IMR-90 (cell line): ENCODE measurements at regions not wholly inside any gene's neighbourhood (a gene's known extent, or its start where the extent isn't known, plus 50 kb on each side); places are given as distances from the start of the nearest gene placed in this dataset.

Source experiments
- ATAC-seq: fragments of 200-7000 bp; cut with Tn5 transposase; 2 replicates; pipeline ENCODE4 v1.9.1; 2020; ENCODE audit warnings: low read depth, mild to moderate bottlenecking, moderate library complexity
- BruUV-seq: library from RNA; stranded (reverse); fragments of 400-500 nt; replicated peaks from 2 replicates; lab custom pipeline; 2021; lab: Mats Ljungman, UMichigan
- CTCF ChIA-PET: fragments of 300-600 bp; formaldehyde crosslinking; extraction: SDS; loops from one replicate; lab custom pipeline; 2021; ENCODE audit warnings: antibody characterized with exemption; lab: Yijun Ruan, JAX
- POLR2A ChIA-PET: fragments of 300-600 bp; sonication (Branson Sonifier 250); formaldehyde crosslinking; loops from one replicate; lab custom pipeline; 2022; ENCODE audit warnings: antibody characterized with exemption; ENCODE audit not compliant: unreplicated experiment; lab: Charles Lee
- DNase-seq: peaks from one replicate; pipeline ENCODE4 v3.0.0; 2013
- H2AFZ ChIP-seq: replicated peaks from 2 replicates; pipeline ENCODE3; 2013; ENCODE audit warnings: low read length, mild to moderate bottlenecking; ENCODE audit not compliant: poor library complexity
- H2AK5ac ChIP-seq: 2 replicates; pipeline ENCODE4 v1.6.1; 2013; ENCODE audit warnings: low read depth, low read length, inconsistent platforms
- H2AK9ac ChIP-seq: replicated peaks from 2 replicates; pipeline ENCODE3; 2013; ENCODE audit warnings: mild to moderate bottlenecking, low read depth, low read length, moderate library complexity; ENCODE audit not compliant: poor library complexity
- H2BK120ac ChIP-seq: 2 replicates; pipeline ENCODE4 v1.6.1; 2013; ENCODE audit warnings: low read depth, low read length, inconsistent platforms
- H2BK15ac ChIP-seq: 3 replicates; pipeline ENCODE4 v1.6.1; 2013; ENCODE audit warnings: low read depth, low read length, inconsistent platforms
- H2BK20ac ChIP-seq: 2 replicates; pipeline ENCODE4 v1.6.1; 2013; ENCODE audit warnings: low read depth, mild to moderate bottlenecking, inconsistent platforms, low read length, moderate library complexity
- H2BK5ac ChIP-seq: 2 replicates; pipeline ENCODE4 v1.6.1; 2013; ENCODE audit warnings: mild to moderate bottlenecking, low read depth, low read length, inconsistent platforms; ENCODE audit not compliant: poor library complexity, severe bottlenecking
- H3K14ac ChIP-seq: replicated peaks from 2 replicates; pipeline ENCODE4 v1.6.1; 2013; ENCODE audit warnings: low read depth, low read length, inconsistent platforms
- H3K18ac ChIP-seq: 2 replicates; pipeline ENCODE4 v1.6.1; 2013; ENCODE audit warnings: low read depth, low read length, control low read depth
- H3K23ac ChIP-seq: 2 replicates; pipeline ENCODE4 v1.6.1; 2013; ENCODE audit warnings: low read depth, low read length, inconsistent platforms
- H3K27ac ChIP-seq: 2 replicates; pipeline ENCODE4 v1.5.1; 2013; ENCODE audit warnings: mild to moderate bottlenecking, control low read depth, low read length; ENCODE audit not compliant: insufficient read depth
- H3K27me3 ChIP-seq: 2 replicates; pipeline ENCODE4 v1.6.1; 2013; ENCODE audit warnings: low read length; ENCODE audit not compliant: control insufficient read depth, insufficient read depth
- H3K36me3 ChIP-seq: 2 replicates; pipeline ENCODE4 v1.6.1; 2013; ENCODE audit warnings: low read length, mixed read lengths; ENCODE audit not compliant: control insufficient read depth, insufficient read depth
- H3K4ac ChIP-seq: 2 replicates; pipeline ENCODE4 v1.6.1; 2013; ENCODE audit warnings: low read depth, low read length, inconsistent platforms
- H3K4me1 ChIP-seq: 2 replicates; pipeline ENCODE4 v1.6.1; 2013; ENCODE audit warnings: low read length, mixed read lengths; ENCODE audit not compliant: control insufficient read depth, insufficient read depth
- H3K4me2 ChIP-seq: 2 replicates; pipeline ENCODE4 v1.6.1; 2013; ENCODE audit warnings: low read depth, mild to moderate bottlenecking, control low read depth, low read length, moderate library complexity
- H3K4me3 ChIP-seq: 2 replicates; pipeline ENCODE4 v1.5.1; 2013; ENCODE audit warnings: low read depth, mild to moderate bottlenecking, control low read depth, low read length, moderate library complexity; ENCODE audit not compliant: insufficient read depth
- H3K56ac ChIP-seq: 2 replicates; pipeline ENCODE4 v1.6.1; 2013; ENCODE audit warnings: low read length, inconsistent platforms; ENCODE audit not compliant: insufficient read depth; ENCODE audit errors: extremely low read depth
- H3K79me1 ChIP-seq, 2 experiments: 2 replicates each; pipeline ENCODE4 v1.6.1; 2013; ENCODE audit warnings: low read length in 2 of 2, inconsistent platforms in 1 of 2, low read depth in 1 of 2
- H3K9ac ChIP-seq: 2 replicates; pipeline ENCODE4 v1.6.1; 2013; ENCODE audit warnings: low read depth, low read length, control low read depth
- H3K9me1 ChIP-seq: 2 replicates; pipeline ENCODE4 v1.6.1; 2013; ENCODE audit warnings: low read length, inconsistent platforms; ENCODE audit not compliant: insufficient read depth
- H3K9me3 ChIP-seq: 2 replicates; pipeline ENCODE4 v1.6.1; 2013; ENCODE audit warnings: low read length; ENCODE audit not compliant: control insufficient read depth, insufficient read depth
- H4K20me1 ChIP-seq: 2 replicates; pipeline ENCODE4 v1.6.1; 2013; ENCODE audit warnings: low read length, inconsistent platforms; ENCODE audit not compliant: insufficient read depth
- H4K5ac ChIP-seq: 2 replicates; pipeline ENCODE4 v1.6.1; 2013; ENCODE audit warnings: mild to moderate bottlenecking, low read depth, low read length, control low read depth
- H4K8ac ChIP-seq, 2 experiments: 2 replicates each; pipeline ENCODE4 v1.6.1; 2013; ENCODE audit warnings: low read depth in 2 of 2, low read length in 2 of 2, control low read depth in 1 of 2, inconsistent platforms in 1 of 2
- H4K91ac ChIP-seq: 2 replicates; pipeline ENCODE4 v1.6.1; 2013; ENCODE audit warnings: low read depth, low read length, inconsistent platforms; ENCODE audit not compliant: insufficient read depth
- FOS ChIP-seq: fragments of 150-350 bp; IDR thresholded peaks from 2 replicates; pipeline ENCODE4 v1.6.1; 2016; ENCODE audit warnings: low read depth, low read length
- MAFK ChIP-seq: IDR thresholded peaks from 2 replicates; pipeline ENCODE4 v1.6.1; 2012; ENCODE audit warnings: low read depth, low read length, improper control_type of control experiment
- MAZ ChIP-seq: IDR thresholded peaks from 2 replicates; pipeline ENCODE4 v1.6.1; 2012; ENCODE audit warnings: low read depth, mild to moderate bottlenecking, low read length, improper control_type of control experiment, moderate library complexity, borderline replicate concordance
- NFE2L2 ChIP-seq: fragments of 150-350 bp; IDR thresholded peaks from 2 replicates; pipeline ENCODE4 v1.6.1; 2016; ENCODE audit warnings: low read depth, mild to moderate bottlenecking, low read length
- POLR2A ChIP-seq: IDR thresholded peaks from 2 replicates; pipeline ENCODE4 v1.6.1; 2012; ENCODE audit warnings: mild to moderate bottlenecking, low read depth, low read length
- RCOR1 ChIP-seq: IDR thresholded peaks from 2 replicates; pipeline ENCODE4 v1.6.1; 2012; ENCODE audit warnings: mild to moderate bottlenecking, low read length, improper control_type of control experiment; ENCODE audit not compliant: insufficient replicate concordance
- RFX5 ChIP-seq: IDR thresholded peaks from 2 replicates; pipeline ENCODE4 v1.8.0; 2012; ENCODE audit warnings: low read depth, mild to moderate bottlenecking, low read length, moderate library complexity
- SMC3 ChIP-seq: fragments of 150-350 bp; IDR thresholded peaks from 2 replicates; pipeline ENCODE4 v1.6.1; 2016; ENCODE audit warnings: low read depth, mild to moderate bottlenecking, antibody characterized with exemption, low read length, moderate library complexity
- WGBS, 2 experiments: methylation state at CpG; one replicate each; pipeline versions ENCODE4 v1.1.5 to v1.1.7; 2013; ENCODE audit warnings: missing lambda C conversion rate in 2 of 2; ENCODE audit not compliant: insufficient read length in 1 of 2; ENCODE audit errors: extremely low coverage in 2 of 2; 5-methylcytosine and 5-hydroxymethylcytosine counted together
- dilution Hi-C: fragments of 300-500 bp; cut with HindIII; formaldehyde crosslinking; loops from one replicate; pipeline ENCODE4 v1.14.3; 2018; ENCODE audit warnings: low sequenced_read_pairs; ENCODE audit not compliant: unreplicated experiment
- in situ Hi-C: fragments of 300-500 bp; cut with MboI; formaldehyde crosslinking; loops from 3 replicates; pipeline ENCODE4 v1.14.3; 2019; ENCODE audit warnings: low sequenced_read_pairs, inconsistent platforms, mixed read lengths
- intact Hi-C: fragments of 100-400 bp; cut with micrococcal nuclease; formaldehyde crosslinking; loops from 2 replicates; pipeline ENCODE4 v1.10.0; 2022
- TF ChIP-seq, protein P1 (sequence below): fragments of 150-350 bp; IDR thresholded peaks from 2 replicates; pipeline ENCODE4 v1.6.1; 2017; ENCODE audit warnings: mild to moderate bottlenecking, antibody characterized with exemption, low read length, low read depth
- TF ChIP-seq, protein P2 (sequence below): fragments of 150-350 bp; IDR thresholded peaks from 2 replicates; pipeline ENCODE4 v1.6.1; 2016; ENCODE audit warnings: low read depth, mild to moderate bottlenecking, low read length, moderate library complexity, borderline replicate concordance

DNA sequence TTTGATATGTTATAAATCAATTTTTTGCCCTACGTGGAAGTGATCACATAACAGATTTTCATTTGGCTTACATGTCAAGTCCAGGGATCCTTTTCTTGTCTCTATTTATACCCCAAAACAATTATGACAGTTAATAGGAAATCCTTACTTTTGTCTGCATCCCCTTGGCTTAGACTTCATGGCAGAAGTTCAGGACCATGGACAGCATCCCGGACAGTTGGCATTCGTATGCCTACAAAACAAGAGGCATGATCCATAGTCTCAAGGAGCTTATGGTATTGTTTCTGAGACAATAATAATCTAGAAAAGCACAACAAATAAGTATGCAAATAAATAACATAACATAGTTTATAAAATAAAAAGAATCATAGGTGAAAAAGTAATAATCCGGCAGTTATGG is 214.3 kb upstream of the GRIA1 start:
- WGBS, 2 experiments = no CpG with 5 or more reads among the region's 4 CpGs
- no peaks in the 10 kb centered on the region for H3K79me1 ChIP-seq
- ChIA-PET POLR2A (no interaction called here), CTCF (no interaction called here)
- no peak overlapping the region for H2BK120ac ChIP-seq
- DNase-seq = no peak
- TF ChIP-seq POLR2A = no peak
- TF ChIP-seq, protein P1, sequence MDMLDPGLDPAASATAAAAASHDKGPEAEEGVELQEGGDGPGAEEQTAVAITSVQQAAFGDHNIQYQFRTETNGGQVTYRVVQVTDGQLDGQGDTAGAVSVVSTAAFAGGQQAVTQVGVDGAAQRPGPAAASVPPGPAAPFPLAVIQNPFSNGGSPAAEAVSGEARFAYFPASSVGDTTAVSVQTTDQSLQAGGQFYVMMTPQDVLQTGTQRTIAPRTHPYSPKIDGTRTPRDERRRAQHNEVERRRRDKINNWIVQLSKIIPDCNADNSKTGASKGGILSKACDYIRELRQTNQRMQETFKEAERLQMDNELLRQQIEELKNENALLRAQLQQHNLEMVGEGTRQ = no peak
- TF ChIP-seq MAFK = no peak
- TF ChIP-seq, protein P2, sequence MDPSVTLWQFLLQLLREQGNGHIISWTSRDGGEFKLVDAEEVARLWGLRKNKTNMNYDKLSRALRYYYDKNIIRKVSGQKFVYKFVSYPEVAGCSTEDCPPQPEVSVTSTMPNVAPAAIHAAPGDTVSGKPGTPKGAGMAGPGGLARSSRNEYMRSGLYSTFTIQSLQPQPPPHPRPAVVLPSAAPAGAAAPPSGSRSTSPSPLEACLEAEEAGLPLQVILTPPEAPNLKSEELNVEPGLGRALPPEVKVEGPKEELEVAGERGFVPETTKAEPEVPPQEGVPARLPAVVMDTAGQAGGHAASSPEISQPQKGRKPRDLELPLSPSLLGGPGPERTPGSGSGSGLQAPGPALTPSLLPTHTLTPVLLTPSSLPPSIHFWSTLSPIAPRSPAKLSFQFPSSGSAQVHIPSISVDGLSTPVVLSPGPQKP = no peak
- no peak for TF ChIP-seq FOS
- no peak for TF ChIP-seq NFE2L2
- no peak for TF ChIP-seq MAZ
- no peak for TF ChIP-seq RFX5
- no peak for TF ChIP-seq RCOR1
- TF ChIP-seq SMC3 = no peak
- no peak overlapping the region for H3K27ac ChIP-seq
- no peak overlapping the region for H2AK5ac ChIP-seq
- no peak overlapping the region for H3K14ac ChIP-seq
- no peak overlapping the region for H2BK5ac ChIP-seq
- no peaks in the 10 kb centered on the region for H3K9me1 ChIP-seq
- H4K20me1 ChIP-seq = no peaks in the 10 kb centered on the region
- no peaks in the 10 kb centered on the region for H3K27me3 ChIP-seq
- in situ Hi-C loops = no loop called here
- H2BK20ac ChIP-seq = no peak overlapping the region
- H3K36me3 ChIP-seq = no peaks in the 10 kb centered on the region
- H3K4ac ChIP-seq = no peak overlapping the region
- H3K18ac ChIP-seq = no peak overlapping the region
- no peak overlapping the region for H2AK9ac ChIP-seq
- no peak overlapping the region for H4K91ac ChIP-seq
- dilution Hi-C loops = no loop called here
- no peak overlapping the region for H3K4me2 ChIP-seq
- H4K5ac ChIP-seq = no peak overlapping the region
- no peak overlapping the region for H3K56ac ChIP-seq
- H2AFZ ChIP-seq = no peak overlapping the region
- no peak overlapping the region for H3K4me3 ChIP-seq
- no peak overlapping the region for H3K9ac ChIP-seq
- H2BK15ac ChIP-seq = no peak overlapping the region
- H3K4me1 ChIP-seq = no peaks in the 10 kb centered on the region
- ATAC-seq = no peak
- H3K9me3 ChIP-seq = no peaks in the 10 kb centered on the region; the same call in 1 of the 2 replicates
- no peak overlapping the region for H4K8ac ChIP-seq
- no TSS peak for BruUV-seq
- no peak overlapping the region for H3K23ac ChIP-seq
- intact Hi-C loops = no loop called here
